ENCODE measurements at regions not wholly inside any gene's neighbourhood (a gene's known extent, or its start where the extent isn't known, plus 50 kb on each side); places are given as distances from the start of the nearest gene placed in this dataset.

DNA sequence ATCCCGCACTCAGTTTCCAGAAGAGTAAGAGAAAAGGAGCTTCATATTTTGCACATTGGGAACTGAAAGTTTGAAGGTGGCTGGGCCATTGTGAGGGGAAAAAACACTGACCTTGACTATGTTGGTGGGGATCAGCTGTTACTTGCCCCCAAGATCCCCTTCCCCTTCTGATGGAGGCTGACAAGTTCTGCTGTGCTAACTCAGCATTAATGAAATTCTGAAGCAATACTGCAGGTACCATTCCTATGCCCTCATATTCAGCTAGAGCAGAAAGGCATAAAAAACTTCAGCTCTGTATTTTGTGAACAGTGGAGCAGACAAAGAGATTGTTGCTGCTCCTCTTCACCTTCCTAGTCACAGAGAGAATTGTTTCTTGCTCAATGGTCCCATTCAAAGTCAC, 1013.8 kb upstream of the C9orf72 start:
- H3K27me3 ChIP-seq (ENCODE audit: insufficient read depth, low read length), result no peaks in the 10 kb centered on the region
- H3K4me2 ChIP-seq (ENCODE audit: low read length), result no peak overlapping the region
- H3F3A ChIP-seq (ENCODE audit: insufficient read depth, low read length), result no peaks in the 10 kb centered on the region
- H3K27ac ChIP-seq (ENCODE audit: low read depth, low read length, poor library complexity, severe bottlenecking), result no peak overlapping the region
- no peaks in the 10 kb centered on the region for H3K79me2 ChIP-seq (ENCODE audit: insufficient read depth, low read length)
- no peaks in the 10 kb centered on the region for H3K9me3 ChIP-seq (ENCODE audit: low read length)
- no peaks in the 10 kb centered on the region for H3K36me3 ChIP-seq (ENCODE audit: insufficient read depth, low read length)
- H3K4me3 ChIP-seq (ENCODE audit: low read depth, low read length, poor library complexity, severe bottlenecking), result no peak overlapping the region
- no peak overlapping the region for H3K9ac ChIP-seq (ENCODE audit: low read length)
- no peak overlapping the region for H2AFZ ChIP-seq (ENCODE audit: low read length)
- TF ChIP-seq, protein P1, sequence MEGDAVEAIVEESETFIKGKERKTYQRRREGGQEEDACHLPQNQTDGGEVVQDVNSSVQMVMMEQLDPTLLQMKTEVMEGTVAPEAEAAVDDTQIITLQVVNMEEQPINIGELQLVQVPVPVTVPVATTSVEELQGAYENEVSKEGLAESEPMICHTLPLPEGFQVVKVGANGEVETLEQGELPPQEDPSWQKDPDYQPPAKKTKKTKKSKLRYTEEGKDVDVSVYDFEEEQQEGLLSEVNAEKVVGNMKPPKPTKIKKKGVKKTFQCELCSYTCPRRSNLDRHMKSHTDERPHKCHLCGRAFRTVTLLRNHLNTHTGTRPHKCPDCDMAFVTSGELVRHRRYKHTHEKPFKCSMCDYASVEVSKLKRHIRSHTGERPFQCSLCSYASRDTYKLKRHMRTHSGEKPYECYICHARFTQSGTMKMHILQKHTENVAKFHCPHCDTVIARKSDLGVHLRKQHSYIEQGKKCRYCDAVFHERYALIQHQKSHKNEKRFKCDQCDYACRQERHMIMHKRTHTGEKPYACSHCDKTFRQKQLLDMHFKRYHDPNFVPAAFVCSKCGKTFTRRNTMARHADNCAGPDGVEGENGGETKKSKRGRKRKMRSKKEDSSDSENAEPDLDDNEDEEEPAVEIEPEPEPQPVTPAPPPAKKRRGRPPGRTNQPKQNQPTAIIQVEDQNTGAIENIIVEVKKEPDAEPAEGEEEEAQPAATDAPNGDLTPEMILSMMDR (IDR thresholded peaks at IDR 0.05; ENCODE audit: low read length), result no peak
- TF ChIP-seq EZH2 (IDR thresholded peaks at IDR 0.05; ENCODE audit: borderline replicate concordance, low read length), result no peak
- no peaks in the 10 kb centered on the region for H3K4me1 ChIP-seq (ENCODE audit: insufficient read depth, low read length, severe bottlenecking)
- no peaks in the 10 kb centered on the region for H3K9me2 ChIP-seq (ENCODE audit: low read depth, low read length)
- H4K20me1 ChIP-seq (ENCODE audit: insufficient read depth, low read length), result no peaks in the 10 kb centered on the region

DNA sequence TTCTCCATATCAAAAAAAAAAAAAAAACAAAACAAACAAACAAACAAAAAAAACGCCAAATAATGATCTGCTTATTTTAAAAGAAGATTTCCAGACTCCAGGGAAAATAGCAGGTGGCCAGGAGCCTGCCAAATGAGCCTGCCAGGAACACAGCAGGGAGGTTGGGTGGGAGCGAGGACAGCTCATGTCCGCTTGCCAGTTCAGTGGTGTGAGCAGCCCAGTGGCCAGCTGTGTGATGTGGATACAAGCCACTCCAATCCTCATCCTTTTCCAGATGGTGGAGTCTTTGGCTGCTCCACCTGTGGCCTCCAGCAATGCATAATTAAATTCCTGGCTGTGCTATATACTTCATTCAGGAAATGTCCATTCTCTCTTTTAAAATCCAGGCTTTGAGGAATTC, 1025.1 kb upstream of the C9orf72 start:
- H3K9me3 ChIP-seq (ENCODE audit: low read length), result no peaks in the 10 kb centered on the region
- TF ChIP-seq, protein P1 (IDR thresholded peaks at IDR 0.05; ENCODE audit: low read length), result no peak
- TF ChIP-seq EZH2 (IDR thresholded peaks at IDR 0.05; ENCODE audit: borderline replicate concordance, low read length), result no peak
- no peaks in the 10 kb centered on the region for H3K27me3 ChIP-seq (ENCODE audit: insufficient read depth, low read length)
- no peaks in the 10 kb centered on the region for H3K79me2 ChIP-seq (ENCODE audit: insufficient read depth, low read length)
- no peak overlapping the region for H3K27ac ChIP-seq (ENCODE audit: low read depth, low read length, poor library complexity, severe bottlenecking)
- no peaks in the 10 kb centered on the region for H3F3A ChIP-seq (ENCODE audit: insufficient read depth, low read length)
- H3K36me3 ChIP-seq (ENCODE audit: insufficient read depth, low read length), result no peaks in the 10 kb centered on the region
- H4K20me1 ChIP-seq (ENCODE audit: insufficient read depth, low read length), result no peaks in the 10 kb centered on the region
- H3K9me2 ChIP-seq (ENCODE audit: low read depth, low read length), result no peaks in the 10 kb centered on the region
- H3K4me1 ChIP-seq (ENCODE audit: insufficient read depth, low read length, severe bottlenecking), result no peaks in the 10 kb centered on the region
- no peak overlapping the region for H3K9ac ChIP-seq (ENCODE audit: low read length)
- H2AFZ ChIP-seq (ENCODE audit: low read length), result no peak overlapping the region
- H3K4me3 ChIP-seq (ENCODE audit: low read depth, low read length, poor library complexity, severe bottlenecking), result no peak overlapping the region
- no peak overlapping the region for H3K4me2 ChIP-seq (ENCODE audit: low read length)

DNA sequence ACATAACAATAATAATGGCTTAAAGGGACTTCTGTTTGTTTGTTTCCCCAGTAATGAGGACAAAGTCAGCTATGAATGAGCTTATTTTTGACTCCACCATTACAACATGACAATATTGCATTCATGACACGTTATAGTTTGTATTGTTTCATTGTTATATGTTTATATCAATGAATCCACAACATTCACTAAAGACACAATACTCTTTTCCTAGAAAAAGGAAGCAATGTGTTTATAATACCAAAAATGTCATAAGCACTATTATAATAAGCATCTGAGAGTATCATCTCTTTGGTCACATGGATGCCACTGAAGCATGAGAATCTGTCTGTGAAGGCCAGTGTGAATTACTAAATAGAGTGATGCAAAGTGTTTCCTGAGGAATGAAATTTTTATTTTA, 1026.9 kb upstream of the C9orf72 start:
- H3K27ac ChIP-seq (ENCODE audit: low read depth, low read length, poor library complexity, severe bottlenecking), result no peak overlapping the region
- H3K9me3 ChIP-seq (ENCODE audit: low read length), result no peaks in the 10 kb centered on the region
- H3K27me3 ChIP-seq (ENCODE audit: insufficient read depth, low read length), result no peaks in the 10 kb centered on the region
- no peak overlapping the region for H3K4me2 ChIP-seq (ENCODE audit: low read length)
- H3K4me1 ChIP-seq (ENCODE audit: insufficient read depth, low read length, severe bottlenecking), result no peaks in the 10 kb centered on the region
- no peaks in the 10 kb centered on the region for H4K20me1 ChIP-seq (ENCODE audit: insufficient read depth, low read length)
- no peaks in the 10 kb centered on the region for H3K36me3 ChIP-seq (ENCODE audit: insufficient read depth, low read length)
- no peak overlapping the region for H3K4me3 ChIP-seq (ENCODE audit: low read depth, low read length, poor library complexity, severe bottlenecking)
- TF ChIP-seq, protein P1 (IDR thresholded peaks at IDR 0.05; ENCODE audit: low read length), result no peak
- TF ChIP-seq EZH2 (IDR thresholded peaks at IDR 0.05; ENCODE audit: borderline replicate concordance, low read length), result no peak
- H2AFZ ChIP-seq (ENCODE audit: low read length), result no peak overlapping the region
- H3F3A ChIP-seq (ENCODE audit: insufficient read depth, low read length), result no peaks in the 10 kb centered on the region
- H3K9me2 ChIP-seq (ENCODE audit: low read depth, low read length), result no peaks in the 10 kb centered on the region
- H3K9ac ChIP-seq (ENCODE audit: low read length), result no peak overlapping the region
- no peaks in the 10 kb centered on the region for H3K79me2 ChIP-seq (ENCODE audit: insufficient read depth, low read length)
